ENCODE measurements at regions not wholly inside any gene's neighbourhood (a gene's known extent, or its start where the extent isn't known, plus 50 kb on each side); places are given as distances from the start of the nearest gene placed in this dataset.

DNA sequence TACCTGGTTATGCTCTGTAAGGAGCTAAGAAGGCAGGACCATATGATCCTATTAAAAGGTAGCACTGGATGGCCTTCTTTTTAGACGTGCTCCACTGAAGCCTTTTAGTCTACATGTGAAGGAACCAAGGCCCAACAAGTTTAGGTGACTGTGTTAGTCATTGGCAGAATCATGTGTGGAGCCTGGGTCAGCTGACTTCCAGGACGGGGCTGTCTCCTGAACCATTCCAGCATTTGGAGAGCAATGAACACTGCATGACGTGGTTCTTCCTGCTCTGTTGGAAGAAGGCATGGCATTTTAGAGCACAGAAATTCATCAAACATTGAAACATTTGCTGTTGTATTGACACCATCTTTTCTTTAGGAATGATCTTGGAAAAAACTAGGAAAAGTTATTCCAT is 87.8 kb upstream of the TIAM2 start:
- no peak overlapping the region for H3K27ac Mint-ChIP-seq
- H3K9me3 Mint-ChIP-seq, result no peaks in the 10 kb centered on the region
- no peaks in the 10 kb centered on the region for H3K27me3 Mint-ChIP-seq (ENCODE audit: low read depth)
- intact Hi-C loops (cut with micrococcal nuclease), result no loop called here
- no peaks in the 10 kb centered on the region for H3K36me3 Mint-ChIP-seq (ENCODE audit: low read depth)
- H3K4me3 Mint-ChIP-seq (ENCODE audit: low read depth), result no peak overlapping the region
- DNase-seq (ENCODE audit: low spot score), result no peak
- H3K4me1 Mint-ChIP-seq (ENCODE audit: low read depth), result peaks cover 9% of the 10 kb centered on the region

DNA sequence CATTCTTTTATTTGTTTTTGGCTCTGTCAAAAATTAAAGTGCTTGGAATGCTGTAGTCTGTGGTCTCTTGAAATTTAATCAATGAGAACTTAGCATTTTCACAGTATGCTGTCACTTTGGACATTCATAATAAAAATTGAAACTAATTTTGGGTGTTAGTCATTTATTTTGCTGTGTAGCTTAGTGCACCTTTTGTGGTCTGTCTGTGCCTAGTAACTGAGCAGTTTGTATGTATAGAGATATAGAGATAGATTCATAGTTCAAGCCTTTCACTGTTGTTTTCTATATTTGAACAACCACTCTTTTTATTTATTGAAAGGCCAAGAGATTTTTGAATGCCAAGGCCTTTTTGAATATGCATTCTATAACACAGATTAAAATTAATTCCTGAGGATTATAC is 86.4 kb upstream of the TIAM2 start:
- no peaks in the 10 kb centered on the region for H3K9me3 Mint-ChIP-seq
- H3K4me1 Mint-ChIP-seq (ENCODE audit: low read depth), result peaks cover 9% of the 10 kb centered on the region
- H3K27ac Mint-ChIP-seq, result no peak overlapping the region
- no peak for DNase-seq (ENCODE audit: low spot score)
- H3K4me3 Mint-ChIP-seq (ENCODE audit: low read depth), result no peak overlapping the region
- intact Hi-C loops (cut with micrococcal nuclease), result no loop called here
- H3K27me3 Mint-ChIP-seq (ENCODE audit: low read depth), result no peaks in the 10 kb centered on the region
- no peaks in the 10 kb centered on the region for H3K36me3 Mint-ChIP-seq (ENCODE audit: low read depth)

DNA sequence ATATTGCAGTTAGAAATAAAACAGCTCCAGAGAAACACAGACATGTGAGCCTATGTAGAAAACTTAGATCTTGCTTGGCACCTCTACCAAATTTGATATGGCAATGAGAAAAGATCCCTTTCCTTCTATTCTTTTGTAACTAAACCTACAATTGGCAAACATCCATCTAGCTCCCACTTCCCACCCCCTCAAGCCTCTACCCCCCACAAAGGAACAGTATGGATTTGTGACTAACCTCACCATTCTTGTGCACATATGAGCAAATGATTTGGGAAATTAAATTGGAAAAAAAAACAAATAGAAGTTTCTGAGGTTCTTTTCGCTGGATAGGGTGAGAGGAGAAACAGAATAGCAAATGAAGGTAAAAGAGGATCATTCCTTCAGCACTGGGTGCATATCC is 85.8 kb upstream of the TIAM2 start:
- Mint-ChIP-seq H3K4me3 (ENCODE audit: low read depth) (no peak overlapping the region), H3K27ac (no peak overlapping the region), H3K4me1 (ENCODE audit: low read depth) (peaks cover 10% of the 10 kb centered on the region), H3K9me3 (no peaks in the 10 kb centered on the region), H3K36me3 (ENCODE audit: low read depth) (no peaks in the 10 kb centered on the region), H3K27me3 (ENCODE audit: low read depth) (no peaks in the 10 kb centered on the region)
- intact Hi-C loops (cut with micrococcal nuclease), result no loop called here
- no peak for DNase-seq (ENCODE audit: low spot score)

DNA sequence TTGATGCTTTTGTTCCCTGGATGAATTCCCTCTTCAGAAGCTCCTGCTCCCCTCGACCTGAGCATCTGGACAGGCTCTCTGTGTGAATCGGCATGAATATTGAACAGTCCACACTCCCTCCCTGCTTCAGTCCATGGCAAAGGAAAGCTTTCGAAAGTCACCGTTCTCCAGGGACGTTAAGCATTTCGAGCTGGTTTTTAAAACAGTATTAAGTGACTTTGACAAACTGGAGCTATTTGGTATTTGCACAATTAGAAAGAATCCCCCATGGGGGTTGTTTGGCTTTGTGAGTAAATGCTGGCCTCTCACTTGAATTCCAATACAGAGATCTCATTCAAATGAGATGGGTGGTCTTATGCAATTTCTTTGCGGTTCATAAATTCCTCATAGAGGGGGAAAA is 85.3 kb upstream of the TIAM2 start:
- Mint-ChIP-seq H3K36me3 (ENCODE audit: low read depth) (no peaks in the 10 kb centered on the region), H3K9me3 (no peaks in the 10 kb centered on the region), H3K27ac (no peak overlapping the region), H3K4me3 (ENCODE audit: low read depth) (no peak overlapping the region), H3K4me1 (ENCODE audit: low read depth) (peaks cover 14% of the 10 kb centered on the region), H3K27me3 (ENCODE audit: low read depth) (no peaks in the 10 kb centered on the region)
- intact Hi-C loops (cut with micrococcal nuclease), result no loop called here
- no peak for DNase-seq (ENCODE audit: low spot score)

DNA sequence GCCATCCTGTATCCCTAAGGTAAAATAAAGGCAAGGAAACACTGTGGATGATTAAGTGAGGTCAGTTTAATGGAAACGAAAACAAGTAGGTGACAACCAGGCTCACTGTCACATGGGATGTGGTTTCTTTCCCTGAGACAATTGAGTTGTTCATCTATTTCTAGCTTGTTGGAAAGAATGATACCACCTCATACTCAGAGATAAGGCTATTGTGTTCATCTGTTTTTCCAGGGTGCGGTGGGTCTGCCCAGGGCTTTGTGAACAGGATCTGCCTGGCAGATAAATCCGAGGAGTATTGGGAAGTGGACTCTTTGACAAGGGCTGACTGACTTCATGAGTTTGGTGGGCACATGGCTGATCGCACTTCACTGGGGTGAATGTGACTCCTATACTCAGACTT is 80.8 kb upstream of the TIAM2 start:
- Mint-ChIP-seq H3K27me3 (ENCODE audit: low read depth) (no peaks in the 10 kb centered on the region), H3K4me3 (ENCODE audit: low read depth) (no peak overlapping the region), H3K9me3 (no peaks in the 10 kb centered on the region), H3K36me3 (ENCODE audit: low read depth) (no peaks in the 10 kb centered on the region), H3K4me1 (ENCODE audit: low read depth) (peaks cover 11% of the 10 kb centered on the region), H3K27ac (no peak overlapping the region)
- intact Hi-C loops (cut with micrococcal nuclease), result no loop called here
- no peak for DNase-seq (ENCODE audit: low spot score)

DNA sequence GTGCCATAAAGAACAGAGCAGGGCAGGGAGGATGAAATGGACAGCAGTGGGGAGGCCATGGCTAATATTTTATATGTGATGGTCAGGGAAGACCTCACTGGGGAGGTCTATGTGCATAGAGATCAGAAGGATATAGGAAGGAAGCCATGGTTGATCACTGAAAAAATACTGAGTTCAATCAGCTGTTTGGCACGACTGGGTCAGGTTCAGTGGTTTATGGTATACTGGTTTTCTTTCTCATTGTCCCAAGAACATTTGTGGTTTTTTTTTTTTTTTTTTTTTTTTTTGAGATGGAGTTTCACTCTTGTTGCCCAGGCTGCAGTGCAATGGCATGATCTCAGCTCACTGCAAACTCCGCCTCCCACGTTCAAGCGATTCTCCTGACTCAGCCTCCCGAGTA is 78.3 kb upstream of the TIAM2 start:
- no peaks in the 10 kb centered on the region for H3K27me3 Mint-ChIP-seq (ENCODE audit: low read depth)
- no peaks in the 10 kb centered on the region for H3K36me3 Mint-ChIP-seq (ENCODE audit: low read depth)
- H3K27ac Mint-ChIP-seq, result no peak overlapping the region
- H3K9me3 Mint-ChIP-seq, result no peaks in the 10 kb centered on the region
- DNase-seq (ENCODE audit: low spot score), result no peak
- no peak overlapping the region for H3K4me3 Mint-ChIP-seq (ENCODE audit: low read depth)
- intact Hi-C loops (cut with micrococcal nuclease), result no loop called here
- H3K4me1 Mint-ChIP-seq (ENCODE audit: low read depth), result peaks cover 13% of the 10 kb centered on the region

DNA sequence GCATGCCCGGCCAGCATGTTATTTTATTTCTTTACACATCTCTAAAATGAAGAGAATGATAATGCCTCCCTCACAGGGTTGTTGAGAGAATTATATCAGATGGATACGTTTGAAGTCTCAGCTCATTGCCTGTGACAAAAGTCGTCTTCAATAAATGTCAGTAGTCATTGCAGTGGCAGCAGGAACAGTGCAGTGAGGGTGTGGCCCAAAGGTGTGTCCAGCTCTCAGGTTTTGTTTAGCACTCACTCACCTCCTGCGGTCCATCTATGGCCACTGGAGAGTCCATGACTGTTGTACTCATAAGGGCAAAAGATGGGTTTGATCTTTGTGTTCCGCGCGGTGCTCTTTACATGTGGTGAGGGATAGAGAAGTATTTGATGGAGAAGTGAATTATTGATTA is 77.2 kb upstream of the TIAM2 start:
- Mint-ChIP-seq H3K36me3 (ENCODE audit: low read depth) (no peaks in the 10 kb centered on the region), H3K4me1 (ENCODE audit: low read depth) (peaks cover 13% of the 10 kb centered on the region), H3K4me3 (ENCODE audit: low read depth) (no peak overlapping the region), H3K27ac (no peak overlapping the region), H3K9me3 (no peaks in the 10 kb centered on the region), H3K27me3 (ENCODE audit: low read depth) (no peaks in the 10 kb centered on the region)
- no peak for DNase-seq (ENCODE audit: low spot score)
- intact Hi-C loops (cut with micrococcal nuclease), result no loop called here

DNA sequence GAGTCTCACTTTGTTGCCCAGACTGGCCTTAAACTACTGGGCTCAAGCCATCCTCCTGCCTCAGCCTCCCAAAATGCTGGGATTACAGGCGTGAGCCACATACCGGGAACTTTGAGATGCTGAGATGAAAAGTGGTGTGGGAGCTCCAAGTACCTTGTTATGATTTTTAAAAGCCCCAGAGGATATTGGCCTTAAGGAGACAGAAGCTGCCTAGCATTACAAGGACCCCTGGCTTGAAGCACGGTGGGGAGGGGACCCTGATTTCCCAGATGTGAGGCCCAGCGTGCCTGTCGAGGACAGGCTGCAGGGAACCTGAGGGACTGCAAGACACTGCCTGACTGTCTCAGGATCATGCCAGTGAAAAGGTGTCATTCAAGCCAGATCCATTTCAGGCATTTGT is 75.3 kb upstream of the TIAM2 start:
- Mint-ChIP-seq H3K27me3 (ENCODE audit: low read depth) (no peaks in the 10 kb centered on the region), H3K27ac (no peak overlapping the region), H3K4me1 (ENCODE audit: low read depth) (peaks cover 11% of the 10 kb centered on the region), H3K36me3 (ENCODE audit: low read depth) (no peaks in the 10 kb centered on the region), H3K9me3 (no peaks in the 10 kb centered on the region), H3K4me3 (ENCODE audit: low read depth) (no peak overlapping the region)
- intact Hi-C loops (cut with micrococcal nuclease), result no loop called here
- DNase-seq (ENCODE audit: low spot score), result no peak

DNA sequence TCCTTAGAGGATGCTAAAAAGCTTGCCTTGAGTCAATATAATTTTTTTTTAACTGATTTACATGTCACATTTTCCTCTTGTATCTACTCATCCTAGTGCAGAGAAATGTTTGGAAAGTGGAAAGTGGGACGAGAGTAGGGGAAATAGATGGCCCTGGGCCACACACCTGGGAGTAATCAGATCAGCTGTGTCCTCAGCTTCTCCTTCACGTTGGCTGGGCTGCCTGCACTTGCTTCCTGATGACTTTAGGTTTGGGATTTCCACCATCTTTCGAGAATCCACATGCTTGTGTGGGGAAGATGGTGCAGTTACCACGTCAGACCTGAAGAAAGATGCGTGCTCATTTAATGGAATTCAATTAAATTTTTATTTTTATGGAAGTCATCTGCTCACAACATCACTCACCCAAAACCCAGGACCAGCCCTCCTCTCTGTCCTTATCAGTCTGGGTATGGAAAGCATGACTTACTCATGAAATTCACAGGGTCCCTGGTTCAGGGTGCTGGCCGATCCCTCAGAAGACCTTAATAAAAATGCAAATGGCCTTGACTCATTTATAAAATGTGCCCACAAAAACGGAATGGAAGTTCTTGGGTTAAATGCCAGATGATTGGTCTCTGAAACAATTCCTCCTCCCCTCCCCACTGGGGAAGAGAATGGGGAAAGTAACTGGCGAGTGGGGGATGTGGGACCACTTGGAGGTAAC is 74.5 kb upstream of the TIAM2 start:
- intact Hi-C loops (cut with micrococcal nuclease), result no loop called here
- H3K27me3 Mint-ChIP-seq (ENCODE audit: low read depth), result no peaks in the 10 kb centered on the region
- H3K4me3 Mint-ChIP-seq (ENCODE audit: low read depth), result no peak overlapping the region
- H3K36me3 Mint-ChIP-seq (ENCODE audit: low read depth), result no peaks in the 10 kb centered on the region
- no peak overlapping the region for H3K27ac Mint-ChIP-seq
- DNase-seq (ENCODE audit: low spot score), result no peak
- H3K4me1 Mint-ChIP-seq (ENCODE audit: low read depth), result peaks cover 11% of the 10 kb centered on the region
- H3K9me3 Mint-ChIP-seq, result no peaks in the 10 kb centered on the region

DNA sequence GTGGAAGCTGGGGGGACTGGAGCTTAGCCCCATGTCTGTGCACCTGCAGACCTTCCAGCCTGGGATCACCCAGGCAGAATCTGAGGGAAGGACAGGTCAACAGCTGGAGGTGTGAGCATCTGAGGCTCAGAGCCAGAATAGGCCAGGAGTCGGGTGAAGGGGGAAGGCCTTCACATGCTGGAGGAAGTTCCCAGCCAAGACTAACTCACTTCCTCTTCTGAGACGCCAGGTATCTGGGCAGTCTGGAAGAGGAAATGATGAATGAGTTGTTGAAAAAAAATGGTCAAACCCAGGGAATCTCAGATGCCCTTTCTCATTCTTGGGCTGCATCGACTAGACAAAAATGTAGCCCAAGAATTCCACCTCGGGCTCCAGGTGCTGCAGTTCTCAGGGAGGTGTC is 73.6 kb upstream of the TIAM2 start:
- Mint-ChIP-seq H3K36me3 (ENCODE audit: low read depth) (no peaks in the 10 kb centered on the region), H3K4me1 (ENCODE audit: low read depth) (peaks cover 8% of the 10 kb centered on the region), H3K4me3 (ENCODE audit: low read depth) (no peak overlapping the region), H3K27me3 (ENCODE audit: low read depth) (no peaks in the 10 kb centered on the region), H3K27ac (no peak overlapping the region), H3K9me3 (no peaks in the 10 kb centered on the region)
- no peak for DNase-seq (ENCODE audit: low spot score)
- intact Hi-C loops (cut with micrococcal nuclease), result no loop called here

DNA sequence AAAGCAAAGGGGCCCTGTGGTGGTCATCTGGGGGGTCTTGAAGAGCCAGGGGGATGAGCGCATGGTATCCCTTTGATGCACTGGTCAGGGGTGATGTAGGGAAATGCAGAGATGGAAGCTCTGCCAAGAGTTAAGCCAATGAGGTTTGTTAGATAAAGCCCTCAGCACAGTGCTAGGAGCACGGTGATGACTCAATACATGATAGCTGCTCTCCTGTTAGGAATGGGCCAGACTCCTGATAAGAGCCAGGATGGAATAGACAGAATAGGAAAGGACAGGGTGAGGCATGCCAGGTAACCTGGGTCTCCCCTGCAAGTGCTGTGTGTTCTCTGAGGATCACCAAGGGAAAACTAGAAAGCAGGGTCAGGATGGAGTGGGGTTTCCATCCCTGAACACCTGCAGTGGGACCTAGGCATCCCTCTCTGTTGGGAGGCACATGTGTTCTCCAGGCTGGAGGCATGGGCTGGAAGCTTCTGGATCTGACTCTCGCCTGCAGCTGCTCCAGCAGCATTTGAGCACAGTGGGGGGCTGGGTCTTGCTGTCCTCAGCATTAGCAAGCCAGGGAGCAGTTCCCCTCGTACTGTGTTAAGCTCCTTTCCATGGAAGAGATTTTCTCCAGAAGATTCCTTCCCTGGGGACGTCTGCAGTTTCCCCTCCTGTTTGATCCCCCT is 71.8 kb upstream of the TIAM2 start:
- Mint-ChIP-seq H3K27me3 (ENCODE audit: low read depth) (no peaks in the 10 kb centered on the region), H3K9me3 (no peaks in the 10 kb centered on the region)
- intact Hi-C loops (cut with micrococcal nuclease), result no loop called here

DNA sequence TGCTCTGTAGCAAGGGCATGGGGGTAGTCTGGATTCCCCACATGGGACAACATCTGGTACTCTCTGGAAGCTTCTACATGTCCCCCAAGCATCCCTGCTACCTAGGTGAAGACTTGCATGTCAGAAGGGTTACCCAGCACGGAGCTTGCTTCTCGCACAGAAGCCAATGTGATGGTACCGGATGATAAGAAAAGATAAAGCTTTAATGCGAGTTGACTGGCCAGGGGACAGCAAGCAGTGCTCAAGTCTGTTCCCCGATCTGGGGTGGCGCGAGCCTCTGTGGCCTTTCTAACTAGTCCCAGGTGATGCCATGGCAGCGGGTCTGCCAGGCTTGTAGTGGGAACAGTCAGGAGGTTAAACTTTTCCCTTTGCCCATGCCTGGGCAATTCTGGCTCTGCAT is 70.0 kb upstream of the TIAM2 start:
- Mint-ChIP-seq H3K9me3 (no peaks in the 10 kb centered on the region), H3K27me3 (ENCODE audit: low read depth) (no peaks in the 10 kb centered on the region), H3K4me1 (ENCODE audit: low read depth) (peaks cover 9% of the 10 kb centered on the region), H3K27ac (no peak overlapping the region), H3K4me3 (ENCODE audit: low read depth) (no peak overlapping the region), H3K36me3 (ENCODE audit: low read depth) (no peaks in the 10 kb centered on the region)
- intact Hi-C loops (cut with micrococcal nuclease), result loop anchor here (5.0 kb wide), 1 partner anchor 248 kb away; no protein-coding TSS in a partner anchor
- no peak for DNase-seq (ENCODE audit: low spot score)

More for the DNA sequence above, 71.8 kb upstream of the TIAM2 start:
- peaks cover 5% of the 10 kb centered on the region for H3K4me1 Mint-ChIP-seq (ENCODE audit: low read depth)
- H3K4me3 Mint-ChIP-seq (ENCODE audit: low read depth), result no peak overlapping the region
- H3K36me3 Mint-ChIP-seq (ENCODE audit: low read depth), result no peaks in the 10 kb centered on the region
- DNase-seq (ENCODE audit: low spot score), result no peak
- no peak overlapping the region for H3K27ac Mint-ChIP-seq

DNA sequence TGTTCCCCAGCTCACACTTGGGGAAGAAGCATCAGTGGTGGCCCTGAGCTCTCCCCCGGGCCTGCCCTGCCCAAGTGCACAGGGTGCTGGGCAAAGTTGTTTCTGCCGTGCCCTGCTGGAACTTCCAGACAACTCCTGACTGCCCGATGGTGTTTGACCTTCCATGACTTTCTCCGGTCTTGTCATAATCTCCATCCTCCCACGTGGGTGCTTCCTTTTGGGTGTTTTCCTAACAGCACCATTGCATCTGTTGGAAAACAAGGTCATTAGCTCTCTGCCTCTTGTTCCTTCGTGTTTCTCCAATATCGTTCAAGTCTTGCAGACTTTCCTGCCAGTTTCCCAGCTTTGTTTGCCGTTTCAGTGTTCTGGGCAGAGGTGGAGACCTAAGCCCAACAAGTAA is 68.7 kb upstream of the TIAM2 start:
- no peak overlapping the region for H3K27ac Mint-ChIP-seq
- no peak overlapping the region for H3K4me3 Mint-ChIP-seq (ENCODE audit: low read depth)
- no peaks in the 10 kb centered on the region for H3K27me3 Mint-ChIP-seq (ENCODE audit: low read depth)
- H3K36me3 Mint-ChIP-seq (ENCODE audit: low read depth), result no peaks in the 10 kb centered on the region
- peaks cover 9% of the 10 kb centered on the region for H3K4me1 Mint-ChIP-seq (ENCODE audit: low read depth)
- no peaks in the 10 kb centered on the region for H3K9me3 Mint-ChIP-seq
- DNase-seq (ENCODE audit: low spot score), result no peak
- intact Hi-C loops (cut with micrococcal nuclease), result loop anchor here (5.0 kb wide), 1 partner anchor 249 kb away; no protein-coding TSS in a partner anchor

Data from activated T-helper 2 cell treated with anti-CD3 and anti-CD28 coated beads, Interferon-gamma antibody, Interleukin-2, Interleukin-4, amounts not matched to agents 10 μg/mL and 5 μg/mL and 100 μg/mL, durations not matched to agents 14 hours and 24 hours and 36 hours (primary cell).